Right cardiac atrium (tissue), 5 donors: ENCODE measurements at regions not wholly inside any gene's neighbourhood (a gene's known extent, or its start where the extent isn't known, plus 50 kb on each side); places are given as distances from the start of the nearest gene placed in this dataset.
A peak's percentile ranks its signal among the peaks of the same experiment; 100 is the strongest.
"Not testable (repeated sequence)": the region's sequence is repeated elsewhere in the genome, so short reads cannot be mapped to it uniquely, and the experiment has no call there.

Experiments used
- ATAC-seq, 2 donors: fragments of 200-7000 bp; cut with Tn5 transposase; one replicate each; pipeline versions ENCODE4 v1.8.0 to v1.9.1; 2020; ENCODE audit warnings: moderate library complexity in 2 of 2, mild to moderate bottlenecking in 1 of 2
- DNase-seq, 3 donors: peaks; one replicate each; pipeline ENCODE4 v3.0.0-alpha.2; 2020
- H3K27ac ChIP-seq: one replicate; pipeline ENCODE4 v1.5.1; 2013; ENCODE audit warnings: mild to moderate bottlenecking, low read length, control low read depth, moderate library complexity
- H3K27me3 ChIP-seq: one replicate; pipeline ENCODE4 v1.6.1; 2013; ENCODE audit not compliant: control insufficient read depth, insufficient read depth
- H3K4me1 ChIP-seq: one replicate; pipeline ENCODE4 v1.6.1; 2013; ENCODE audit warnings: low read length; ENCODE audit not compliant: control insufficient read depth, insufficient read depth
- H3K4me3 ChIP-seq: one replicate; pipeline ENCODE4 v1.5.1; 2013; ENCODE audit warnings: low read length, control low read depth
- H3K9me3 ChIP-seq: one replicate; pipeline ENCODE4 v1.6.1; 2013; ENCODE audit warnings: low read length; ENCODE audit not compliant: control insufficient read depth
- WGBS: extraction: QIAGEN DNeasy Blood & Tissue Kit; methylation state at CpG from one replicate; pipeline ENCODE4 v1.1.7; 2013; 5-methylcytosine and 5-hydroxymethylcytosine counted together
- intact Hi-C, 4 donors: fragments of 100-400 bp; cut with DNase I; formaldehyde crosslinking; loops; one replicate each; pipeline versions ENCODE4 v1.11.0 to v1.14.0; 2022 to 2023
- donor health status: healthy with polysubstance abuse.
- donor health status: DM: no; HTN: yes; CAD: no.
- donor health status: DM: no; HTN: no; CAD: no.
- donor health status: DM: no; HTN: yes; CAD: no; lungs with severe emphysema.
- donor health status: DM: yes; HTN: yes; CAD: no.

- no peak for ATAC-seq
- intact Hi-C loops, result no loop called here
These were observed 2031.8 kb upstream of the CDH6 start for GRCh38 chr5:29161399-29162291.

GRCh38 chr5:29157975-29158374 is 2035.5 kb upstream of the CDH6 start:
- Histone ChIP-seq H3K4me1 (no peaks in the 10 kb centered on the region), H3K4me3 (no peak overlapping the region), H3K27me3 (no peaks in the 10 kb centered on the region), H3K27ac (no peak overlapping the region), H3K9me3 (peaks cover 2% of the 10 kb centered on the region)
- 78% methylated on average over 1 of the region's 1 CpG for WGBS
- no peak for DNase-seq
- ATAC-seq, result no peak
- intact Hi-C loops, result no loop called here

More at GRCh38 chr5:29161399-29162291, 2031.8 kb upstream of the CDH6 start:
- Histone ChIP-seq H3K4me1 (no peaks in the 10 kb centered on the region), H3K9me3 (peaks cover 2% of the 10 kb centered on the region), H3K27me3 (no peaks in the 10 kb centered on the region), H3K27ac (no peak overlapping the region), H3K4me3 (no peak overlapping the region)
- DNase-seq, result no peak
- 43% methylated on average over 1 of the region's 1 CpG for WGBS

GRCh38 chr5:29150840-29151239 is 2042.6 kb upstream of the CDH6 start:
- H3K4me3 ChIP-seq, result no peak overlapping the region
- H3K27ac ChIP-seq, result no peak overlapping the region
- no peaks in the 10 kb centered on the region for H3K27me3 ChIP-seq
- ATAC-seq (no peak), DNase-seq (no peak)
- H3K4me1 ChIP-seq, result no peaks in the 10 kb centered on the region
- H3K9me3 ChIP-seq, result no peaks in the 10 kb centered on the region
- 54% methylated on average over 2 of the region's 2 CpGs for WGBS
- intact Hi-C loops, result no loop called here

GRCh38 chr5:29148581-29148980 is 2044.9 kb upstream of the CDH6 start:
- ATAC-seq (no peak), DNase-seq (no peak)
- Histone ChIP-seq H3K9me3 (no peaks in the 10 kb centered on the region), H3K27ac (no peak overlapping the region), H3K27me3 (no peaks in the 10 kb centered on the region), H3K4me1 (no peaks in the 10 kb centered on the region), H3K4me3 (no peak overlapping the region)
- intact Hi-C loops, result no loop called here
- WGBS, result 33% methylated on average over 2 of the region's 2 CpGs

- 87% methylated on average over 3 of the region's 3 CpGs for WGBS
- intact Hi-C loops, result no loop called here
These were observed 2045.4 kb upstream of the CDH6 start for GRCh38 chr5:29148073-29148472.

GRCh38 chr5:29143266-29143665 is 2050.2 kb upstream of the CDH6 start:
- Histone ChIP-seq H3K4me1 (no peaks in the 10 kb centered on the region), H3K27ac (no peak overlapping the region), H3K9me3 (peaks cover 2% of the 10 kb centered on the region), H3K4me3 (no peak overlapping the region), H3K27me3 (no peaks in the 10 kb centered on the region)
- intact Hi-C loops, result no loop called here
- WGBS, result 47% methylated on average over 1 of the region's 1 CpG
- ATAC-seq, result no peak
- DNase-seq, result no peak

More at GRCh38 chr5:29148073-29148472, 2045.4 kb upstream of the CDH6 start:
- H3K27ac ChIP-seq, result no peak overlapping the region
- DNase-seq, result no peak
- no peak overlapping the region for H3K4me3 ChIP-seq
- no peaks in the 10 kb centered on the region for H3K27me3 ChIP-seq
- H3K9me3 ChIP-seq, result no peaks in the 10 kb centered on the region
- no peak for ATAC-seq
- H3K4me1 ChIP-seq, result no peaks in the 10 kb centered on the region

GRCh38 chr5:29134418-29134817 is 2059.1 kb upstream of the CDH6 start:
- ATAC-seq (no peak), DNase-seq (no peak)
- H3K27me3 ChIP-seq, result no peaks in the 10 kb centered on the region
- no peak overlapping the region for H3K27ac ChIP-seq
- H3K4me3 ChIP-seq, result no peak overlapping the region
- intact Hi-C loops, result no loop called here
- 70% methylated on average over 2 of the region's 2 CpGs for WGBS
- H3K9me3 ChIP-seq, result peaks cover 2% of the 10 kb centered on the region
- H3K4me1 ChIP-seq, result no peaks in the 10 kb centered on the region

- DNase-seq (no peak), ATAC-seq (no peak)
- Histone ChIP-seq H3K4me3 (no peak overlapping the region), H3K4me1 (no peaks in the 10 kb centered on the region), H3K27ac (no peak overlapping the region), H3K9me3 (no peaks in the 10 kb centered on the region), H3K27me3 (no peaks in the 10 kb centered on the region)
- intact Hi-C loops, result no loop called here
- WGBS, result 69% methylated on average over 2 of the region's 2 CpGs
These were observed 2062.2 kb upstream of the CDH6 start for GRCh38 chr5:29131285-29131684.

GRCh38 chr5:29130786-29131185 is 2062.7 kb upstream of the CDH6 start:
- no peaks in the 10 kb centered on the region for H3K27me3 ChIP-seq
- 89% methylated on average over 2 of the region's 2 CpGs for WGBS
- intact Hi-C loops, result no loop called here
- H3K4me3 ChIP-seq, result no peak overlapping the region
- DNase-seq (no peak), ATAC-seq (no peak)
- H3K27ac ChIP-seq, result no peak overlapping the region
- H3K4me1 ChIP-seq, result no peaks in the 10 kb centered on the region
- H3K9me3 ChIP-seq, result no peaks in the 10 kb centered on the region

GRCh38 chr5:29127524-29128156 is 2065.8 kb upstream of the CDH6 start:
- DNase-seq, result peak in 1 of 3 donors; percentile 49
- intact Hi-C loops, H3K4me1 ChIP-seq, ATAC-seq, H3K4me3 ChIP-seq, H3K9me3 ChIP-seq, H3K27me3 ChIP-seq, H3K27ac ChIP-seq: not testable (repeated sequence)
- 96% methylated on average over 32 of the region's 32 CpGs for WGBS

- ATAC-seq, H3K4me3 ChIP-seq, H3K4me1 ChIP-seq, intact Hi-C loops, H3K9me3 ChIP-seq, H3K27me3 ChIP-seq, H3K27ac ChIP-seq: not testable (repeated sequence)
- 89% methylated on average over 14 of the region's 14 CpGs for WGBS
- peak in 1 of 3 donors; percentile 15 for DNase-seq
These were observed 2067.0 kb upstream of the CDH6 start for GRCh38 chr5:29126462-29126861.
